HG03432 (cell line): ENCODE measurements at regions not wholly inside any gene's neighbourhood (a gene's known extent, or its start where the extent isn't known, plus 50 kb on each side); places are given as distances from the start of the nearest gene placed in this dataset.
"Not testable (repeated sequence)": the region's sequence is repeated elsewhere in the genome, so short reads cannot be mapped to it uniquely, and the experiment has no call there.

ENCODE experiments used
- ATAC-seq: cut with Tn5 transposase; IDR thresholded peaks from one replicate; pipeline ENCODE4 v1.9.1; 2021; ENCODE audit warnings: mild to moderate bottlenecking, moderate library complexity; ENCODE audit not compliant: unreplicated experiment

DNA sequence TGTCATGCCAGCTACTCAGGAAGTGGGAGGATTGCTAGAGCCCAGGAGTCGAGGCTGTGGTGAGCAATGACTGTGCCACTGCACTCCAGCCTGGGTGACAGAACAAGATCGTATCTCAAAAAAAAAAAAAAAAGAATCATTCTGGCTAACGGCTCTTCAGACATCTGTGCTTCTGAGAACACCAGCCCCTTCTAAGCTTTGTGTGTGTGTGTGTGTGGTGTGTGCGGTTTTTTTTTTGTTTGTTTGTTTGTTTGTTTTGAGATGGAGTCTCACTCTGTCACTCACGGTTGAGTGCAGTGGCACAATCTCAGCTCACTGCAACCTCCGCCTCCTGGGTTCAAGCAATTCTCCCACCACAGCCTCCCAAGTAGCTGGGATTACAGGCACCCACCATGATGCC is 79.4 kb upstream of the DRD5 start:
- ATAC-seq, result not testable (repeated sequence)

- not testable (repeated sequence) for ATAC-seq
Observed at GRCh38 chr4:9702696-9703095, 78.7 kb upstream of the DRD5 start.

GRCh38 chr4:9703391-9703790 is 78.0 kb upstream of the DRD5 start:
- ATAC-seq, result peak; percentile 46

DNA sequence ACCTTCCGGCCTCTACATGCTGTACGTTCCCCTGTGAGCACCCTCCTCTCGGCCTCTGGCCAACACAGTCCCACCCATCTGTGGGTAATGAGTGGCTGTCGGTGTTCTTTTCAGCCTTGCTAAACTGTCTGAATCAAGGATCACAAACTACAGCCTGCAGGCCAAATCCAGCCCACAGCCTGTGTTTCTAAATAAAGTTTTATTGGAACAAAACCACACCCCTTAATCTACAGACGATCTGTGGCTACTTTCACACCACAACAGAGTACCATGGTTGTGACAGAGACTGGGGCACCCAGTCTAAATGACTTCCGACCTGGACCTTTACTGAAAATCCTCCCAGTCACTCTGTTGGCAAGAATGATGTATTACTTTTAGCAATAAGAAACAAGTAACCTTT is 77.3 kb upstream of the DRD5 start:
- ATAC-seq, result not testable (repeated sequence)

GRCh38 chr4:9704551-9705332 is 76.7 kb upstream of the DRD5 start:
- ATAC-seq, result no peak

GRCh38 chr4:9707281-9707680 is 74.2 kb upstream of the DRD5 start:
- ATAC-seq, result not testable (repeated sequence)

DNA sequence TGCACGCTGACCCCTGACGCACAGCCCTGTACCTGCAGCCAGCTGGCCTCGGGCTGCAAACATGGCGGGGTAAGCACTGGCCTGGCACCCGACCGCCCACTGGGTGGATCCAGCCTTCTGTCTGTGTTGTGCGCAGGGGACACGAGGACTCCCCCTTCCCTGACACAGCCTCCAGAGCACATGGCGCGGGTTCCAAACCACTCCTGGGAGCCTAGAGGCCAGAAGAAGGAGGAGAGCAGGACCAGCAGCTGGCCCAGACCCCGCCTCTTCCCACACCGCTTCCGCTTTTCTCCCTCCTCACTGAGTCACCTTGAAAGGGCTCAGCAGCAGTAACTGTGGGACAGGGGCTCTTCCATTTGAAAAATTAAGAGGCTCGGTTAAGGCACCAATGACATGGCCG is 73.5 kb upstream of the DRD5 start:
- not testable (repeated sequence) for ATAC-seq

GRCh38 chr4:9709724-9710123 is 71.7 kb upstream of the DRD5 start:
- no peak for ATAC-seq

DNA sequence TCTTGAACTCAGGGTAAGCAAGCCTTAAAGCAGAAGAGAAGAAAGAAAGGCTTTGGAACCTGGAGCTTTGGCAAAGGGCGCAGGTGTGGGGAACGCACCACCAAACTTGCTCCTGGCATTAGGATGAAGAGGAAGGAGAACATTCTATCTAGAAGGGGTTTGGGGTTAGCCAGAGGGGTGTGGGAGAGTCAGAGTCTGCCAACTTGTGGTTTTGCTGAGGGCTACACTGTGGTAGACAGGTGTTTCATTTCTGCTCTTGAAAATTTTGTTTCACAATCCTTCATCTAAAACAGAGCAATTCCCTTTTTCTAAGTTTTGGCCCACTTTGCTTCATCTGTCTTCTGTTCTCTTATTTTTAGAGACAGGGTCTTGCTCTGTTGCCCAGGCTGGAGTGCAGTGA is 66.2 kb upstream of the DRD5 start:
- not testable (repeated sequence) for ATAC-seq

GRCh38 chr4:9716093-9716492 is 65.3 kb upstream of the DRD5 start:
- no peak for ATAC-seq

GRCh38 chr4:9718246-9718939 is 63.0 kb upstream of the DRD5 start:
- ATAC-seq, result not testable (repeated sequence)

DNA sequence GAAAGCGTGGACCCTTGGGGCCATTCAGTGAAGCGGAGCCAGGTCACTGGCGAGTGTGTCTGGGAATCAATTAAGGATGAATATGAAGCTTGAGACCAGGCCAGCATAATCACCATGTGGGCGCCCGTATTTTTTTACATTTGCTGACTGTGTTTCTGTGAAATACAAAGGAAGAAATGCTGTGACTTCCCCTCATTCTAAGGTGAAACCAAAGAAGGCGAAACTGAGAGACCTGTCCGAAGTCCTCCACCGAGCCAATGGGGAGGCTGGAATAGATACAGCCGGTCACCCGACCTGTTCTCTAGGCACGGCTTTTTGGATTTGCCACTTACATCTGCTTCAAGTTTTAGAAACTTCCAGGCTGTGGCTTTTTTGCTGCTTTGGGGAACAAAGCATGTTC is 59.3 kb upstream of the DRD5 start:
- not testable (repeated sequence) for ATAC-seq
